CD4-positive, alpha-beta T cell treated with Interleukin-15 for 1 hour (primary cell): ENCODE measurements at regions not wholly inside any gene's neighbourhood (a gene's known extent, or its start where the extent isn't known, plus 50 kb on each side); places are given as distances from the start of the nearest gene placed in this dataset.

Source experiments
- DNase-seq: peaks from one replicate; pipeline ENCODE4 v3.0.0-alpha.2; 2020

GRCh38 chr18:41752826-41753225, 202.2 kb upstream of the PIK3C3 start:
- DNase-seq: no peak

GRCh38 chr18:41751652-41752051, 203.4 kb upstream of the PIK3C3 start:
- DNase-seq: no peak

GRCh38 chr18:41751161-41751560, 203.9 kb upstream of the PIK3C3 start:
- DNase-seq: no peak

GRCh38 chr18:41747723-41748242, 207.3 kb upstream of the PIK3C3 start:
- no peak for DNase-seq

- DNase-seq: no peak
Observed at GRCh38 chr18:41745166-41746049, 209.6 kb upstream of the PIK3C3 start.

GRCh38 chr18:41744421-41745030, 210.5 kb upstream of the PIK3C3 start:
- no peak for DNase-seq

- DNase-seq: no peak
Observed at GRCh38 chr18:41737218-41737617, 217.8 kb upstream of the PIK3C3 start.

- no peak for DNase-seq
Observed at GRCh38 chr18:41734917-41735316, 220.1 kb upstream of the PIK3C3 start.

- no peak for DNase-seq
Observed at GRCh38 chr18:41732356-41732755, 222.7 kb upstream of the PIK3C3 start.

- DNase-seq: no peak
Observed at GRCh38 chr18:41731884-41732283, 223.2 kb upstream of the PIK3C3 start.

- DNase-seq: no peak
Observed at GRCh38 chr18:41724195-41724594, 230.8 kb upstream of the PIK3C3 start.

GRCh38 chr18:41721103-41721790, 233.8 kb upstream of the PIK3C3 start:
- DNase-seq: no peak

GRCh38 chr18:41720226-41720625, 234.8 kb upstream of the PIK3C3 start:
- DNase-seq: no peak

- no peak for DNase-seq
Observed at GRCh38 chr18:41719808-41720207, 235.2 kb upstream of the PIK3C3 start.

- DNase-seq: no peak
Observed at GRCh38 chr18:41714872-41715271, 240.2 kb upstream of the PIK3C3 start.

- DNase-seq: no peak
Observed at GRCh38 chr18:41713969-41714825, 240.8 kb upstream of the PIK3C3 start.

- DNase-seq: no peak
Observed at GRCh38 chr18:41706301-41706700, 248.7 kb upstream of the PIK3C3 start.

GRCh38 chr18:41703744-41704530, 251.1 kb upstream of the PIK3C3 start:
- DNase-seq: no peak

GRCh38 chr18:41700416-41700815, 254.6 kb upstream of the PIK3C3 start:
- no peak for DNase-seq

GRCh38 chr18:41695441-41695840, 259.6 kb upstream of the PIK3C3 start:
- DNase-seq: no peak

- no peak for DNase-seq
Observed at GRCh38 chr18:41693008-41693407, 262.0 kb upstream of the PIK3C3 start.
